ENCODE measurements at regions not wholly inside any gene's neighbourhood (a gene's known extent, or its start where the extent isn't known, plus 50 kb on each side); places are given as distances from the start of the nearest gene placed in this dataset.

GRCh38 chr5:135095052-135095715 lies 61.2 kb upstream of the PITX1 start (continued):
- no peak for TF ChIP-seq MAF1 (CRISPR knock-in tag; IDR thresholded peaks at IDR 0.05; ENCODE audit: borderline replicate concordance)
- TF ChIP-seq, protein P1, sequence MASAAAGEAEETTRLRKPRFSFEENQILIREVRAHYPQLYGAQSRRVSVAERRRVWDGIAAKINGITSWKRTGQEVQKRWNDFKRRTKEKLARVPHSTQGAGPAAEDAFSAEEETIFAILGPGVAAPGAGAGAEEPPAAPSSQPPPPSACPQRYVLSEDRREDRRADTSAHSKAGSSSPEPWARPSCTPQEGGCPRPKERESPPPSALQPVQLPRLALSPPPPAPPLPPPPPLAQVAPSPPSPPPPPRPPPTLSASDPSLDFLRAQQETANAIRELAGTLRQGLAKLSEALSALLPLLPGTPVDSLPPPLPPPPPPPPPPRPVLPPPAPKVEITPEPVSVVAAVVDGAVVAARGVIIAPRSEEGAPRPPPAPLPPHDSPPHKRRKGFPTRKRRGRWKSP (CRISPR knock-in tag; IDR thresholded peaks at IDR 0.05), result no peak
- TF ChIP-seq ZNF484 (CRISPR knock-in tag; IDR thresholded peaks at IDR 0.05; ENCODE audit: borderline replicate concordance, low read depth), result no peak
- TF ChIP-seq ZNF816 (CRISPR knock-in tag; IDR thresholded peaks at IDR 0.05; ENCODE audit: borderline replicate concordance), result no peak
- no peak for TF ChIP-seq REPIN1 (CRISPR knock-in tag; IDR thresholded peaks at IDR 0.05; ENCODE audit: borderline replicate concordance, low read depth)
- TF ChIP-seq CENPX (CRISPR knock-in tag; IDR thresholded peaks at IDR 0.05), result no peak
- TF ChIP-seq HNRNPH1 (optimal IDR thresholded peaks at IDR 0.05; ENCODE audit: low read depth, low read length), result no peak
- no peak for TF ChIP-seq RFX1 (IDR thresholded peaks at IDR 0.05)
- no peak for TF ChIP-seq ZSCAN29 (CRISPR knock-in tag; conservative IDR thresholded peaks at IDR 0.05)
- no peak for TF ChIP-seq ZNF512 (CRISPR knock-in tag; IDR thresholded peaks at IDR 0.05)
- no peak for TF ChIP-seq TAF15 (IDR thresholded peaks at IDR 0.05; ENCODE audit: low read depth, low read length, poor library complexity, severe bottlenecking)
- no peak for TF ChIP-seq GATAD1 (CRISPR knock-in tag; IDR thresholded peaks at IDR 0.05)
- TF ChIP-seq ZNF350 (CRISPR knock-in tag; IDR thresholded peaks at IDR 0.05; ENCODE audit: borderline replicate concordance, low read depth), result 0 out of 2 replicates have a peak, but pooled peaks have one; percentile 27
- TF ChIP-seq SMC3 (IDR thresholded peaks at IDR 0.05; ENCODE audit: low read length), result no peak
- no peak for TF ChIP-seq ZNF839 (CRISPR knock-in tag; IDR thresholded peaks at IDR 0.05; ENCODE audit: borderline replicate concordance)
- TF ChIP-seq, protein P2, sequence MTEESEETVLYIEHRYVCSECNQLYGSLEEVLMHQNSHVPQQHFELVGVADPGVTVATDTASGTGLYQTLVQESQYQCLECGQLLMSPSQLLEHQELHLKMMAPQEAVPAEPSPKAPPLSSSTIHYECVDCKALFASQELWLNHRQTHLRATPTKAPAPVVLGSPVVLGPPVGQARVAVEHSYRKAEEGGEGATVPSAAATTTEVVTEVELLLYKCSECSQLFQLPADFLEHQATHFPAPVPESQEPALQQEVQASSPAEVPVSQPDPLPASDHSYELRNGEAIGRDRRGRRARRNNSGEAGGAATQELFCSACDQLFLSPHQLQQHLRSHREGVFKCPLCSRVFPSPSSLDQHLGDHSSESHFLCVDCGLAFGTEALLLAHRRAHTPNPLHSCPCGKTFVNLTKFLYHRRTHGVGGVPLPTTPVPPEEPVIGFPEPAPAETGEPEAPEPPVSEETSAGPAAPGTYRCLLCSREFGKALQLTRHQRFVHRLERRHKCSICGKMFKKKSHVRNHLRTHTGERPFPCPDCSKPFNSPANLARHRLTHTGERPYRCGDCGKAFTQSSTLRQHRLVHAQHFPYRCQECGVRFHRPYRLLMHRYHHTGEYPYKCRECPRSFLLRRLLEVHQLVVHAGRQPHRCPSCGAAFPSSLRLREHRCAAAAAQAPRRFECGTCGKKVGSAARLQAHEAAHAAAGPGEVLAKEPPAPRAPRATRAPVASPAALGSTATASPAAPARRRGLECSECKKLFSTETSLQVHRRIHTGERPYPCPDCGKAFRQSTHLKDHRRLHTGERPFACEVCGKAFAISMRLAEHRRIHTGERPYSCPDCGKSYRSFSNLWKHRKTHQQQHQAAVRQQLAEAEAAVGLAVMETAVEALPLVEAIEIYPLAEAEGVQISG (CRISPR knock-in tag; IDR thresholded peaks at IDR 0.05), result no peak
- no peak for TF ChIP-seq ZNF276 (CRISPR knock-in tag; IDR thresholded peaks at IDR 0.05; ENCODE audit: low read depth)
- no peak for TF ChIP-seq BCL6 (CRISPR knock-in tag; IDR thresholded peaks at IDR 0.05)
- TF ChIP-seq ZNF773 (CRISPR knock-in tag; IDR thresholded peaks at IDR 0.05; ENCODE audit: borderline replicate concordance), result no peak
- TF ChIP-seq TFAP4 (IDR thresholded peaks at IDR 0.05; ENCODE audit: borderline replicate concordance, low read depth), result peak; percentile 53; the same call in 1 of the 2 replicates
- TF ChIP-seq KDM3A (CRISPR knock-in tag; IDR thresholded peaks at IDR 0.05; ENCODE audit: low read depth), result no peak
- no peak for TF ChIP-seq ZSCAN31 (CRISPR knock-in tag; IDR thresholded peaks at IDR 0.05; ENCODE audit: low read depth)

Data from HepG2 (cell line).